ENCODE measurements at regions not wholly inside any gene's neighbourhood (a gene's known extent, or its start where the extent isn't known, plus 50 kb on each side); places are given as distances from the start of the nearest gene placed in this dataset.

GRCh38 chr16:72677662-72678447 lies 370.1 kb downstream of the ZFHX3 start:
- TF ChIP-seq CTCF (conservative IDR thresholded peaks at IDR 0.05; ENCODE audit: low read depth, low read length) (no peak), EZH2 (IDR thresholded peaks at IDR 0.05; ENCODE audit: low read length, unreplicated experiment) (no peak)
